Endodermal cell (in vitro differentiated cells): ENCODE measurements at regions not wholly inside any gene's neighbourhood (a gene's known extent, or its start where the extent isn't known, plus 50 kb on each side); places are given as distances from the start of the nearest gene placed in this dataset.

Source experiments
- DNase-seq: peaks from one replicate; pipeline ENCODE4 v3.0.0-alpha.2; 2017
- H3K27ac ChIP-seq: 2 replicates; pipeline ENCODE4 v1.5.1; 2013; ENCODE audit warnings: mild to moderate bottlenecking, low read depth, low read length, moderate library complexity
- H3K27me3 ChIP-seq: 2 replicates; pipeline ENCODE4 v1.6.1; 2013; ENCODE audit warnings: mild to moderate bottlenecking, low read length, moderate library complexity; ENCODE audit not compliant: insufficient read depth, control insufficient read depth, poor library complexity, severe bottlenecking
- H3K36me3 ChIP-seq: 2 replicates; pipeline ENCODE4 v1.7.0; 2013; ENCODE audit warnings: mild to moderate bottlenecking, low read length, moderate library complexity; ENCODE audit not compliant: control insufficient read depth, insufficient read depth
- H3K4me1 ChIP-seq: one replicate; pipeline ENCODE4 v1.7.0; 2013; ENCODE audit warnings: low read length; ENCODE audit not compliant: control insufficient read depth, insufficient read depth
- H3K4me3 ChIP-seq: 2 replicates; pipeline ENCODE4 v1.5.1; 2013; ENCODE audit warnings: mild to moderate bottlenecking, low read length, moderate library complexity
- H3K9ac ChIP-seq: 2 replicates; pipeline ENCODE4 v1.6.1; 2013; ENCODE audit warnings: mild to moderate bottlenecking, low read length, moderate library complexity; ENCODE audit not compliant: poor library complexity, severe bottlenecking; ENCODE audit errors: extremely low read depth
- H3K9me3 ChIP-seq: 2 replicates; pipeline ENCODE4 v1.6.1; 2013; ENCODE audit warnings: mild to moderate bottlenecking, low read length, moderate library complexity; ENCODE audit not compliant: control insufficient read depth
- H3K27ac Mint-ChIP-seq: 2 replicates; pipeline ENCODE4 v1.8.0; 2020; ENCODE audit warnings: mixed read lengths
- H3K27me3 Mint-ChIP-seq: 2 replicates; pipeline ENCODE4 v1.8.0; 2021; ENCODE audit warnings: mild to moderate bottlenecking, mixed read lengths; ENCODE audit not compliant: insufficient read depth
- H3K36me3 Mint-ChIP-seq: 2 replicates; pipeline ENCODE4 v1.8.0; 2020; ENCODE audit warnings: low read depth, mixed read lengths
- H3K4me1 Mint-ChIP-seq: 2 replicates; pipeline ENCODE4 v1.8.0; 2020; ENCODE audit warnings: mixed read lengths
- H3K4me3 Mint-ChIP-seq: 2 replicates; pipeline ENCODE4 v1.8.0; 2020; ENCODE audit warnings: mild to moderate bottlenecking, moderate library complexity, mixed read lengths
- H3K9me3 Mint-ChIP-seq: 2 replicates; pipeline ENCODE4 v1.8.0; 2020; ENCODE audit warnings: mild to moderate bottlenecking, mixed read lengths
- WGBS, 2 experiments: methylation state at CpG; one replicate each; pipeline versions ENCODE4 v1.1.5 to v1.1.7; 2013; ENCODE audit warnings: missing lambda C conversion rate in 2 of 2, mixed read lengths in 1 of 2; ENCODE audit not compliant: insufficient coverage in 1 of 2, insufficient read length in 1 of 2; 5-methylcytosine and 5-hydroxymethylcytosine counted together
- TF ChIP-seq, protein P1 (sequence below): fragments of 200-600 bp; sonication (generic); conservative IDR thresholded peaks from 2 replicates; pipeline ENCODE4 v1.5.0; 2021; ENCODE audit warnings: antibody characterized with exemption, mild to moderate bottlenecking

DNA sequence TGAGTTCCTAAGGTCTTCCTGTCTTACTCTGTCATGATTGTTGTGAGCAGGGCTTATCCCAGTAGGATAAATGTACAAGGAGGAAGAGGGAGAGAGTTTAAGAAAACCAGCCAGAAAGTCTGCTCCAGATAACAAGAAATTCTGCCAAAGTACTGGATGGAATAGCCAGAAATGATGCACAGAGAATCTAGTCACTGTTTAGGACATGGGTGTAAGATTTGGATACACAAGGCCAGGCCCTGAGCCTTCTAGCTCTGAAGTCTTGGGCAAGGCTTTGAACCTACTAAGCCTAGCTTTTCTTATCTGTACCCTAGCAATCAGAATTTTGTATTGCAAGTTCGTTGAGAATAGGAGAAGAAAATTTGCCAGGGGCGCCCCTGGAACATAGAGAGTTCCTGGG lies 180.4 kb upstream of the ROPN1 start:
- Histone ChIP-seq H3K9ac (no peak overlapping the region), H3K27me3 (no peaks in the 10 kb centered on the region), H3K36me3 (no peaks in the 10 kb centered on the region), H3K4me1 (peaks cover 10% of the 10 kb centered on the region), H3K9me3 (no peaks in the 10 kb centered on the region), H3K4me3 (no peak overlapping the region), H3K27ac (no peak overlapping the region)
- TF ChIP-seq, protein P1, sequence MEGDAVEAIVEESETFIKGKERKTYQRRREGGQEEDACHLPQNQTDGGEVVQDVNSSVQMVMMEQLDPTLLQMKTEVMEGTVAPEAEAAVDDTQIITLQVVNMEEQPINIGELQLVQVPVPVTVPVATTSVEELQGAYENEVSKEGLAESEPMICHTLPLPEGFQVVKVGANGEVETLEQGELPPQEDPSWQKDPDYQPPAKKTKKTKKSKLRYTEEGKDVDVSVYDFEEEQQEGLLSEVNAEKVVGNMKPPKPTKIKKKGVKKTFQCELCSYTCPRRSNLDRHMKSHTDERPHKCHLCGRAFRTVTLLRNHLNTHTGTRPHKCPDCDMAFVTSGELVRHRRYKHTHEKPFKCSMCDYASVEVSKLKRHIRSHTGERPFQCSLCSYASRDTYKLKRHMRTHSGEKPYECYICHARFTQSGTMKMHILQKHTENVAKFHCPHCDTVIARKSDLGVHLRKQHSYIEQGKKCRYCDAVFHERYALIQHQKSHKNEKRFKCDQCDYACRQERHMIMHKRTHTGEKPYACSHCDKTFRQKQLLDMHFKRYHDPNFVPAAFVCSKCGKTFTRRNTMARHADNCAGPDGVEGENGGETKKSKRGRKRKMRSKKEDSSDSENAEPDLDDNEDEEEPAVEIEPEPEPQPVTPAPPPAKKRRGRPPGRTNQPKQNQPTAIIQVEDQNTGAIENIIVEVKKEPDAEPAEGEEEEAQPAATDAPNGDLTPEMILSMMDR, result no peak
- no peaks in the 10 kb centered on the region for H3K9me3 Mint-ChIP-seq
- no peak overlapping the region for H3K27ac Mint-ChIP-seq
- no peaks in the 10 kb centered on the region for H3K36me3 Mint-ChIP-seq
- H3K4me3 Mint-ChIP-seq, result no peak overlapping the region
- H3K27me3 Mint-ChIP-seq, result no peaks in the 10 kb centered on the region
- H3K4me1 Mint-ChIP-seq, result peaks cover 45% of the 10 kb centered on the region
- DNase-seq, result no peak
- WGBS, 2 experiments, result 86 to 96% methylated on average over 2 of the region's 2 CpGs

DNA sequence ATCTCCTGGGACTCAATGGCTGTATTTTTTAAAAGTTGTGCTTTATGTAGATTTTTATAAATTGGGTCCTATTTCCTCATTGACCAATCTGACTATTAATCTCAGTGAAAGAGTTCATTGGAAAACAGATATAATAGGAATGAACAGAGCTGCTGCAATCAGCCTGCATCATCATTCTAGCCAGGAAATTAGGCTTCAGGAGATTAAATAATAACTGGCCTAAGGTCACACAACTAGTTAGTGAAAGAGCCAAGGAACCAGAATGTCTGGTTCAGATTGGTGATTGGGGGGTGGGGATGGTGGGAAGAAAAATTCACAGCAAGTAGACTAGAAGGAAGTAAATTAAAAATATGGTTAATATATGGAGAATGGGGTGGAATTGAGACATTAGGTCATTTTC lies 180.9 kb upstream of the ROPN1 start:
- Histone ChIP-seq H3K4me3 (no peak overlapping the region), H3K4me1 (peaks cover 10% of the 10 kb centered on the region), H3K36me3 (no peaks in the 10 kb centered on the region), H3K27ac (no peak overlapping the region), H3K9me3 (no peaks in the 10 kb centered on the region), H3K27me3 (no peaks in the 10 kb centered on the region), H3K9ac (no peak overlapping the region)
- Mint-ChIP-seq H3K4me3 (no peak overlapping the region), H3K36me3 (no peaks in the 10 kb centered on the region), H3K4me1 (peaks cover 45% of the 10 kb centered on the region), H3K9me3 (no peaks in the 10 kb centered on the region), H3K27me3 (no peaks in the 10 kb centered on the region), H3K27ac (no peak overlapping the region)
- DNase-seq, result no peak
- TF ChIP-seq, protein P1, result no peak

DNA sequence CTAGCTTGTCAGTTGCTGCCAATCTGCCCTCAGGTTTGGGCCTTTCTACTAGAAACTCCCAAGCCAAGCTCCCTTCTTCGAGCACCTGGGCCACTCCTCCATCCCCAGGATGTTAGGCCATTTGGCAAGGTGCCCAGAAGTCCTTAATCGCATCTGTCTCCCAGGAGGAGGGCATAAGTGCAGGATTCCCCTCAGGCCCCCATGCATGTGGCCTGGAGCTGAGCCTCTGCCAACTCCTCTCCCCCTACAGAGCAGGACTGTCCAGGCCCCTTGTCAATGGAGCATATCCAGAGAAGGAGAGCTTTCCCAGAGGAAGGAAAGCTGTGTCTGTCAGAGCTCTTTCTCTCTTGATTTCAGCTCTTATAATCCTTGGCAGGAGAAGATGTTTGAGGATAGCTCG lies 182.6 kb upstream of the ROPN1 start:
- Mint-ChIP-seq H3K36me3 (no peaks in the 10 kb centered on the region), H3K4me3 (no peak overlapping the region), H3K4me1 (peaks cover 45% of the 10 kb centered on the region), H3K9me3 (no peaks in the 10 kb centered on the region), H3K27me3 (no peaks in the 10 kb centered on the region), H3K27ac (no peak overlapping the region)
- H3K4me3 ChIP-seq, result no peak overlapping the region
- TF ChIP-seq, protein P1, result no peak
- H3K9ac ChIP-seq, result no peak overlapping the region
- DNase-seq, result no peak
- no peak overlapping the region for H3K27ac ChIP-seq
- peaks cover 10% of the 10 kb centered on the region for H3K4me1 ChIP-seq
- no peaks in the 10 kb centered on the region for H3K36me3 ChIP-seq
- no peaks in the 10 kb centered on the region for H3K9me3 ChIP-seq
- no peaks in the 10 kb centered on the region for H3K27me3 ChIP-seq
- WGBS, 2 experiments, result 91 to 100% methylated on average over 2 to 3 of the region's 3 CpGs
